Liver (tissue), 7 donors: ENCODE measurements at regions not wholly inside any gene's neighbourhood (a gene's known extent, or its start where the extent isn't known, plus 50 kb on each side); places are given as distances from the start of the nearest gene placed in this dataset.

Experiments
- DNase-seq: peaks from one replicate; pipeline ENCODE4 v3.0.0-alpha.2; 2017; ENCODE audit warnings: low spot score
- H3K27ac ChIP-seq, 2 donors: one replicate each; pipeline ENCODE4 v1.7.0; 2013; ENCODE audit warnings: inconsistent platforms in 2 of 2, low read length in 2 of 2, control low read depth in 1 of 2, low read depth in 1 of 2, mild to moderate bottlenecking in 1 of 2
- H3K27me3 ChIP-seq, 4 donors: one replicate each; pipeline versions ENCODE4 v1.6.1 to v1.7.0; 2013; ENCODE audit warnings: low read length in 3 of 4, inconsistent platforms in 1 of 4, mild to moderate bottlenecking in 1 of 4, moderate library complexity in 1 of 4; ENCODE audit not compliant: control insufficient read depth in 4 of 4, insufficient read depth in 4 of 4
- H3K36me3 ChIP-seq, 4 donors: one replicate each; pipeline versions ENCODE4 v1.6.1 to v1.7.0; 2013; ENCODE audit warnings: low read length in 3 of 4, mild to moderate bottlenecking in 3 of 4, low read depth in 1 of 4, moderate library complexity in 1 of 4; ENCODE audit not compliant: control insufficient read depth in 4 of 4, insufficient read depth in 3 of 4
- H3K4me1 ChIP-seq, 4 donors: one replicate each; pipeline versions ENCODE4 v1.6.1 to v1.7.0; 2013; ENCODE audit warnings: low read length in 3 of 4, mild to moderate bottlenecking in 3 of 4, moderate library complexity in 1 of 4; ENCODE audit not compliant: control insufficient read depth in 4 of 4, insufficient read depth in 4 of 4
- H3K4me3 ChIP-seq, 3 donors: one replicate each; pipeline versions ENCODE4 v1.6.1 to v1.7.0; 2013; ENCODE audit warnings: low read length in 3 of 3, control low read depth in 1 of 3, low read depth in 1 of 3, mild to moderate bottlenecking in 1 of 3
- H3K9ac ChIP-seq, 2 donors: one replicate each; pipeline ENCODE4 v1.7.0; 2013; ENCODE audit warnings: low read length in 2 of 2, mild to moderate bottlenecking in 2 of 2, moderate library complexity in 2 of 2, control low read depth in 1 of 2, low read depth in 1 of 2
- H3K9me3 ChIP-seq, 4 donors: one replicate each; pipeline versions ENCODE4 v1.6.1 to v1.7.0; 2013; ENCODE audit warnings: low read length in 3 of 4; ENCODE audit not compliant: control insufficient read depth in 4 of 4
- EGR1 ChIP-seq, 2 donors: IDR thresholded peaks; 2 replicates each; pipeline ENCODE4 v1.6.1; 2016 to 2018; ENCODE audit warnings: antibody characterized with exemption in 2 of 2, low read depth in 2 of 2
- FOXA1 ChIP-seq: IDR thresholded peaks from 2 replicates; pipeline ENCODE4 v1.6.1; 2016; ENCODE audit warnings: antibody characterized with exemption
- FOXA2 ChIP-seq: IDR thresholded peaks from 2 replicates; pipeline ENCODE4 v1.6.1; 2016; ENCODE audit warnings: antibody characterized with exemption
- GABPA ChIP-seq, 2 donors: IDR thresholded peaks in 1 of 2; conservative IDR thresholded peaks in 1 of 2; 2 replicates each; pipeline ENCODE4 v1.6.1; 2016; ENCODE audit warnings: antibody characterized with exemption in 2 of 2, mild to moderate bottlenecking in 1 of 2, moderate library complexity in 1 of 2
- HNF4A ChIP-seq, 2 donors: conservative IDR thresholded peaks; 2 replicates each; pipeline ENCODE4 v1.6.1; 2016; ENCODE audit warnings: antibody characterized with exemption in 2 of 2, mild to moderate bottlenecking in 2 of 2
- HNF4G ChIP-seq: IDR thresholded peaks from 2 replicates; pipeline ENCODE4 v1.6.1; 2016; ENCODE audit warnings: antibody characterized with exemption
- JUND ChIP-seq, 2 donors: IDR thresholded peaks; 2 replicates each; pipeline ENCODE4 v1.6.1; 2016; ENCODE audit warnings: antibody characterized with exemption in 2 of 2
- NR2F2 ChIP-seq: IDR thresholded peaks from 2 replicates; pipeline ENCODE4 v1.6.1; 2016; ENCODE audit warnings: antibody characterized with exemption
- RAD21 ChIP-seq, 2 donors: IDR thresholded peaks; 2 replicates each; pipeline ENCODE4 v1.6.1; 2016; ENCODE audit warnings: antibody characterized with exemption in 2 of 2, mild to moderate bottlenecking in 2 of 2
- RXRA ChIP-seq, 2 donors: IDR thresholded peaks; 2 replicates each; pipeline ENCODE4 v1.6.1; 2017 to 2018; ENCODE audit warnings: antibody characterized with exemption in 2 of 2, mild to moderate bottlenecking in 1 of 2
- SP1 ChIP-seq: IDR thresholded peaks from 2 replicates; pipeline ENCODE4 v1.6.1; 2018; ENCODE audit warnings: antibody characterized with exemption, mild to moderate bottlenecking
- TAF1 ChIP-seq: conservative IDR thresholded peaks from 2 replicates; pipeline ENCODE4 v1.6.1; 2016; ENCODE audit warnings: antibody characterized with exemption, mild to moderate bottlenecking
- YY1 ChIP-seq: IDR thresholded peaks from 2 replicates; pipeline ENCODE4 v1.6.1; 2016; ENCODE audit warnings: antibody characterized with exemption, mild to moderate bottlenecking
- TF ChIP-seq, protein P1 (sequence below): IDR thresholded peaks from 2 replicates; pipeline ENCODE4 v1.6.1; 2016; ENCODE audit warnings: antibody characterized with exemption
- TF ChIP-seq, protein P2 (sequence below): IDR thresholded peaks from 2 replicates; pipeline ENCODE4 v1.6.1; 2016; ENCODE audit warnings: antibody characterized with exemption, mild to moderate bottlenecking
- TF ChIP-seq, protein P3 (sequence below): IDR thresholded peaks from 2 replicates; pipeline ENCODE4 v1.6.1; 2016; ENCODE audit warnings: antibody characterized with exemption
- TF ChIP-seq, protein P4 (sequence below): IDR thresholded peaks from 2 replicates; pipeline ENCODE4 v1.6.1; 2016; ENCODE audit warnings: antibody characterized with exemption
- TF ChIP-seq, protein P5 (sequence below): fragments of 150-350 bp; IDR thresholded peaks from 2 replicates; pipeline ENCODE4 v1.5.1; 2017; ENCODE audit warnings: improper control_type of control experiment, low read depth, low read length; ENCODE audit not compliant: missing input control
- donor health status: healthy.
- donor health status: healthy.
- donor health status: healthy.
- donor health status: healthy.

DNA sequence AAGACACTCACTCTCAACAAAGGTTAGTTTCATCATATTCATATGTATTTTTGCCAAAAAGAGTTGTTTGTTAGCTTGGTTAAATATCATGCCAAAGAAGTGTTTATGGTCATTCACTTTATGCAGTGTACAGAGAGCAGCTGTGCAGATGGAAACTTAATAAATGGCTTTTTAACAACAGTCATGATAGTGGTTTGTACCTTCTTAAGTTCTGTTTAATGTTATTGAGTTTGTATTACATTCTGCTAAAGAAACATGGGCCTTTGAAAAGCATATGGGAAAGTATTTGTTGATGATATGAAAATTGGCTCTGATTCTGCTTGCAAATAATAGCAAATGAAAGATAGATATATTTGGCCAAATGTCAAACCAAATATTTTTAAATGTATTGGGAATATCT, 607.3 kb downstream of the NCAM2 start:
- DNase-seq, result no peak
- H3K9ac ChIP-seq, result no peak overlapping the region
- H3K4me3 ChIP-seq, result no peak overlapping the region
- H3K27me3 ChIP-seq, result peaks cover 0 to 5% (median 2%) of the 10 kb centered on the region in 4 donors
- TF ChIP-seq JUND (IDR thresholded peaks at IDR 0.05), result no peak
- TF ChIP-seq, protein P1, sequence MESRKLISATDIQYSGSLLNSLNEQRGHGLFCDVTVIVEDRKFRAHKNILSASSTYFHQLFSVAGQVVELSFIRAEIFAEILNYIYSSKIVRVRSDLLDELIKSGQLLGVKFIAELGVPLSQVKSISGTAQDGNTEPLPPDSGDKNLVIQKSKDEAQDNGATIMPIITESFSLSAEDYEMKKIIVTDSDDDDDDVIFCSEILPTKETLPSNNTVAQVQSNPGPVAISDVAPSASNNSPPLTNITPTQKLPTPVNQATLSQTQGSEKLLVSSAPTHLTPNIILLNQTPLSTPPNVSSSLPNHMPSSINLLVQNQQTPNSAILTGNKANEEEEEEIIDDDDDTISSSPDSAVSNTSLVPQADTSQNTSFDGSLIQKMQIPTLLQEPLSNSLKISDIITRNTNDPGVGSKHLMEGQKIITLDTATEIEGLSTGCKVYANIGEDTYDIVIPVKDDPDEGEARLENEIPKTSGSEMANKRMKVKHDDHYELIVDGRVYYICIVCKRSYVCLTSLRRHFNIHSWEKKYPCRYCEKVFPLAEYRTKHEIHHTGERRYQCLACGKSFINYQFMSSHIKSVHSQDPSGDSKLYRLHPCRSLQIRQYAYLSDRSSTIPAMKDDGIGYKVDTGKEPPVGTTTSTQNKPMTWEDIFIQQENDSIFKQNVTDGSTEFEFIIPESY, result no peak
- TF ChIP-seq HNF4A (conservative IDR thresholded peaks at IDR 0.05), result no peak
- TF ChIP-seq SP1, result no peak
- no peak for TF ChIP-seq YY1
- no peak for TF ChIP-seq RXRA (IDR thresholded peaks at IDR 0.05)
- no peak for TF ChIP-seq RAD21 (IDR thresholded peaks at IDR 0.05)
- TF ChIP-seq FOXA1, result no peak
- TF ChIP-seq EGR1 (IDR thresholded peaks at IDR 0.05; ENCODE audit: low read depth in 2 of 2), result no peak
- no peak for TF ChIP-seq FOXA2
- TF ChIP-seq HNF4G, result no peak
- TF ChIP-seq, protein P2, sequence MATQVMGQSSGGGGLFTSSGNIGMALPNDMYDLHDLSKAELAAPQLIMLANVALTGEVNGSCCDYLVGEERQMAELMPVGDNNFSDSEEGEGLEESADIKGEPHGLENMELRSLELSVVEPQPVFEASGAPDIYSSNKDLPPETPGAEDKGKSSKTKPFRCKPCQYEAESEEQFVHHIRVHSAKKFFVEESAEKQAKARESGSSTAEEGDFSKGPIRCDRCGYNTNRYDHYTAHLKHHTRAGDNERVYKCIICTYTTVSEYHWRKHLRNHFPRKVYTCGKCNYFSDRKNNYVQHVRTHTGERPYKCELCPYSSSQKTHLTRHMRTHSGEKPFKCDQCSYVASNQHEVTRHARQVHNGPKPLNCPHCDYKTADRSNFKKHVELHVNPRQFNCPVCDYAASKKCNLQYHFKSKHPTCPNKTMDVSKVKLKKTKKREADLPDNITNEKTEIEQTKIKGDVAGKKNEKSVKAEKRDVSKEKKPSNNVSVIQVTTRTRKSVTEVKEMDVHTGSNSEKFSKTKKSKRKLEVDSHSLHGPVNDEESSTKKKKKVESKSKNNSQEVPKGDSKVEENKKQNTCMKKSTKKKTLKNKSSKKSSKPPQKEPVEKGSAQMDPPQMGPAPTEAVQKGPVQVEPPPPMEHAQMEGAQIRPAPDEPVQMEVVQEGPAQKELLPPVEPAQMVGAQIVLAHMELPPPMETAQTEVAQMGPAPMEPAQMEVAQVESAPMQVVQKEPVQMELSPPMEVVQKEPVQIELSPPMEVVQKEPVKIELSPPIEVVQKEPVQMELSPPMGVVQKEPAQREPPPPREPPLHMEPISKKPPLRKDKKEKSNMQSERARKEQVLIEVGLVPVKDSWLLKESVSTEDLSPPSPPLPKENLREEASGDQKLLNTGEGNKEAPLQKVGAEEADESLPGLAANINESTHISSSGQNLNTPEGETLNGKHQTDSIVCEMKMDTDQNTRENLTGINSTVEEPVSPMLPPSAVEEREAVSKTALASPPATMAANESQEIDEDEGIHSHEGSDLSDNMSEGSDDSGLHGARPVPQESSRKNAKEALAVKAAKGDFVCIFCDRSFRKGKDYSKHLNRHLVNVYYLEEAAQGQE, result no peak
- TF ChIP-seq NR2F2, result no peak
- TF ChIP-seq, protein P3, sequence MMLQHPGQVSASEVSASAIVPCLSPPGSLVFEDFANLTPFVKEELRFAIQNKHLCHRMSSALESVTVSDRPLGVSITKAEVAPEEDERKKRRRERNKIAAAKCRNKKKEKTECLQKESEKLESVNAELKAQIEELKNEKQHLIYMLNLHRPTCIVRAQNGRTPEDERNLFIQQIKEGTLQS, result no peak
- TF ChIP-seq, protein P4, sequence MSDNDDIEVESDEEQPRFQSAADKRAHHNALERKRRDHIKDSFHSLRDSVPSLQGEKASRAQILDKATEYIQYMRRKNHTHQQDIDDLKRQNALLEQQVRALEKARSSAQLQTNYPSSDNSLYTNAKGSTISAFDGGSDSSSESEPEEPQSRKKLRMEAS, result no peak
- TF ChIP-seq, protein P5, sequence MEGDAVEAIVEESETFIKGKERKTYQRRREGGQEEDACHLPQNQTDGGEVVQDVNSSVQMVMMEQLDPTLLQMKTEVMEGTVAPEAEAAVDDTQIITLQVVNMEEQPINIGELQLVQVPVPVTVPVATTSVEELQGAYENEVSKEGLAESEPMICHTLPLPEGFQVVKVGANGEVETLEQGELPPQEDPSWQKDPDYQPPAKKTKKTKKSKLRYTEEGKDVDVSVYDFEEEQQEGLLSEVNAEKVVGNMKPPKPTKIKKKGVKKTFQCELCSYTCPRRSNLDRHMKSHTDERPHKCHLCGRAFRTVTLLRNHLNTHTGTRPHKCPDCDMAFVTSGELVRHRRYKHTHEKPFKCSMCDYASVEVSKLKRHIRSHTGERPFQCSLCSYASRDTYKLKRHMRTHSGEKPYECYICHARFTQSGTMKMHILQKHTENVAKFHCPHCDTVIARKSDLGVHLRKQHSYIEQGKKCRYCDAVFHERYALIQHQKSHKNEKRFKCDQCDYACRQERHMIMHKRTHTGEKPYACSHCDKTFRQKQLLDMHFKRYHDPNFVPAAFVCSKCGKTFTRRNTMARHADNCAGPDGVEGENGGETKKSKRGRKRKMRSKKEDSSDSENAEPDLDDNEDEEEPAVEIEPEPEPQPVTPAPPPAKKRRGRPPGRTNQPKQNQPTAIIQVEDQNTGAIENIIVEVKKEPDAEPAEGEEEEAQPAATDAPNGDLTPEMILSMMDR, result no peak
- no peak for TF ChIP-seq TAF1
- no peak for TF ChIP-seq GABPA (IDR thresholded peaks at IDR 0.05 in 1 of 2, conservative IDR thresholded peaks at IDR 0.05 in 1 of 2)
- H3K9me3 ChIP-seq, result no peaks in the 10 kb centered on the region
- no peaks in the 10 kb centered on the region for H3K36me3 ChIP-seq
- H3K27ac ChIP-seq, result no peak overlapping the region
- H3K4me1 ChIP-seq, result no peaks in the 10 kb centered on the region
